HepG2 (cell line): ENCODE measurements at regions not wholly inside any gene's neighbourhood (a gene's known extent, or its start where the extent isn't known, plus 50 kb on each side); places are given as distances from the start of the nearest gene placed in this dataset.

Experiments used
- ATAC-seq: fragments of 200-7000 bp; cut with Tn5 transposase; 3 replicates; pipeline ENCODE4 v1.9.1; 2020; ENCODE audit warnings: mild to moderate bottlenecking, moderate library complexity
- BruUV-seq: library from RNA; stranded (reverse); fragments of 400-500 nt; replicated peaks from 2 replicates; lab custom pipeline; 2021; lab: Mats Ljungman, UMichigan
- CTCF ChIA-PET: fragments of 300-600 bp; formaldehyde crosslinking; extraction: SDS; loops from one replicate; lab custom pipeline; 2021; ENCODE audit warnings: low total read pairs, inconsistent platforms, low intra/inter-chr PET ratio; lab: Yijun Ruan, JAX
- POLR2A ChIA-PET: fragments of 350-600 bp; sonication (Branson Sonifier 250); formaldehyde crosslinking; loops from one replicate; lab custom pipeline; 2020; ENCODE audit warnings: antibody characterized with exemption, inconsistent platforms; lab: Yijun Ruan, JAX
- DNase-seq: peaks from one replicate; pipeline ENCODE4 v3.0.0-alpha.2; 2015; ENCODE audit warnings: low spot score
- FAIRE-seq: peaks from 3 replicates; lab custom pipeline; 2011; peaks lifted over from hg19 to GRCh38; lab: Jason Lieb, UNC
- H2AFZ ChIP-seq: one replicate; pipeline ENCODE4 v1.6.1; 2011; ENCODE audit warnings: low read length, inconsistent platforms
- H3K27ac ChIP-seq: fragments of 300-600 bp; 3 replicates; pipeline ENCODE4 v1.8.0; 2011; ENCODE audit warnings: mixed run types, mild to moderate bottlenecking, mixed read lengths, low read length, inconsistent platforms; ENCODE audit not compliant: insufficient read depth; ENCODE audit errors: extremely low read length
- H3K27me3 ChIP-seq, 2 experiments: fragments of 200-600 bp in 1 of 2; 2 replicates in 1 of 2; 3 replicates in 1 of 2; pipeline versions ENCODE4 v1.6.0 to v1.8.0; 2011; ENCODE audit warnings: low read length in 2 of 2, mild to moderate bottlenecking in 2 of 2, moderate library complexity in 2 of 2, inconsistent platforms in 1 of 2; ENCODE audit not compliant: insufficient read depth in 2 of 2, control insufficient read depth in 1 of 2
- H3K36me3 ChIP-seq, 2 experiments: fragments of 200-600 bp in 1 of 2; replicated peaks in 1 of 2; 2 replicates in 1 of 2; 3 replicates in 1 of 2; pipeline versions ENCODE4 v1.5.1 to v1.8.0; 2011; ENCODE audit warnings: low read length in 2 of 2, inconsistent platforms in 1 of 2; ENCODE audit not compliant: insufficient read depth in 2 of 2, control insufficient read depth in 1 of 2
- H3K4me1 ChIP-seq: 2 replicates; pipeline ENCODE4 v1.5.1; 2012; ENCODE audit warnings: low read length, inconsistent platforms; ENCODE audit not compliant: insufficient read depth
- H3K4me2 ChIP-seq: 2 replicates; pipeline ENCODE4 v1.6.0; 2011; ENCODE audit warnings: low read depth, low read length, inconsistent platforms
- H3K4me3 ChIP-seq, 3 experiments: fragments of 200-600 bp in 1 of 3; sonication (generic), shearing (Covaris generic) in 1 of 3; replicated peaks in 1 of 3; 2 replicates each; pipeline ENCODE4 v1.5.1; 2011 to 2016; ENCODE audit warnings: low read length in 3 of 3, inconsistent platforms in 2 of 3, low read depth in 2 of 3, mild to moderate bottlenecking in 2 of 3, control low read depth in 1 of 3, mixed read lengths in 1 of 3; ENCODE audit not compliant: insufficient read depth in 1 of 3
- H3K79me2 ChIP-seq: one replicate; pipeline ENCODE4 v1.6.1; 2011; ENCODE audit warnings: low read length, inconsistent platforms; ENCODE audit not compliant: insufficient read depth
- H3K9ac ChIP-seq: 2 replicates; pipeline ENCODE4 v1.6.0; 2011; ENCODE audit warnings: mild to moderate bottlenecking, low read depth, low read length, inconsistent platforms; ENCODE audit not compliant: insufficient read depth
- H3K9me3 ChIP-seq: 2 replicates; pipeline ENCODE4 v1.5.1; 2012; ENCODE audit warnings: mild to moderate bottlenecking, low read length
- H4K20me1 ChIP-seq: 2 replicates; pipeline ENCODE4 v1.6.0; 2011; ENCODE audit warnings: inconsistent platforms, mild to moderate bottlenecking, low read length, moderate library complexity; ENCODE audit not compliant: insufficient read depth
- AKAP8 ChIP-seq: sonication (generic); formaldehyde crosslinking; IDR thresholded peaks from 2 replicates; pipeline ENCODE4 v1.5.1; 2020; ENCODE audit warnings: mild to moderate bottlenecking, missing genetic modification reagents
- ATF7-NPFF ChIP-seq: sonication (generic); formaldehyde crosslinking; IDR thresholded peaks from 2 replicates; pipeline ENCODE4 v1.8.1; 2023; ENCODE audit warnings: mild to moderate bottlenecking, low read depth, missing genetic modification reagents, moderate library complexity
- EP300 ChIP-seq, 3 experiments: sonication (generic) in 1 of 3; formaldehyde crosslinking in 1 of 3; IDR thresholded peaks; 2 replicates each; pipeline versions ENCODE4 v1.5.1 to v1.6.1; 2011 to 2020; ENCODE audit warnings: low read depth in 2 of 3, low read length in 2 of 3, borderline replicate concordance in 1 of 3, improper control_type of control experiment in 1 of 3, mild to moderate bottlenecking in 1 of 3, missing genetic modification reagents in 1 of 3, moderate library complexity in 1 of 3
- MEIS1 ChIP-seq: sonication (generic); formaldehyde crosslinking; IDR thresholded peaks from 2 replicates; pipeline ENCODE4 v1.9.0; 2021; ENCODE audit warnings: mild to moderate bottlenecking, missing genetic modification reagents, moderate library complexity, borderline replicate concordance
- NONO ChIP-seq, 2 experiments: fragments of 450-650 bp in 1 of 2; sonication (generic) in 1 of 2; formaldehyde crosslinking in 1 of 2; IDR thresholded peaks in 1 of 2; conservative IDR thresholded peaks in 1 of 2; 2 replicates each; pipeline versions ENCODE4 v1.6.1 to v1.8.0; 2017 to 2022; ENCODE audit warnings: mild to moderate bottlenecking in 1 of 2, missing genetic modification reagents in 1 of 2, moderate library complexity in 1 of 2
- RAD21 ChIP-seq: fragments of 450-650 bp; formaldehyde crosslinking; IDR thresholded peaks from 2 replicates; pipeline ENCODE4 v1.5.0; 2020; ENCODE audit warnings: mild to moderate bottlenecking
- U2AF2 ChIP-seq: fragments of 200-400 bp; formaldehyde crosslinking; IDR thresholded peaks from 2 replicates; pipeline ENCODE4 v1.6.1; 2017; ENCODE audit warnings: low read depth, mild to moderate bottlenecking, low read length
- ZNF138 ChIP-seq: sonication (generic); formaldehyde crosslinking; IDR thresholded peaks from 2 replicates; pipeline ENCODE4 v1.5.0; 2020; ENCODE audit warnings: mild to moderate bottlenecking, low read depth, missing genetic modification reagents
- ZNF3 ChIP-seq: IDR thresholded peaks from 2 replicates; pipeline ENCODE4 v1.7.0; 2017; ENCODE audit warnings: inconsistent platforms
- ZNF552 ChIP-seq: sonication (generic); formaldehyde crosslinking; IDR thresholded peaks from 2 replicates; pipeline ENCODE4 v1.9.0; 2022; ENCODE audit warnings: missing genetic modification reagents, mild to moderate bottlenecking, borderline replicate concordance
- in situ Hi-C: cut with HindIII; loops from 2 replicates; pipeline ENCODE4 v1.10.0; 2017; ENCODE audit warnings: low pct_unique_long_range_greater_than_20kb; ENCODE audit not compliant: extremely low pct_ligation_motif_present
- intact Hi-C: fragments of 100-400 bp; cut with micrococcal nuclease; formaldehyde crosslinking; loops from one replicate; pipeline ENCODE4 v1.10.0; 2022; ENCODE audit not compliant: unreplicated experiment
- TF ChIP-seq, protein P1 (sequence below): sonication (generic); formaldehyde crosslinking; IDR thresholded peaks from 2 replicates; pipeline ENCODE4 v1.8.1; 2023; ENCODE audit warnings: mild to moderate bottlenecking, missing genetic modification reagents
- TF ChIP-seq, protein P2 (sequence below): sonication (generic); formaldehyde crosslinking; IDR thresholded peaks from 2 replicates; pipeline ENCODE4 v1.8.1; 2023; ENCODE audit warnings: missing genetic modification reagents, inconsistent platforms, borderline replicate concordance

DNA sequence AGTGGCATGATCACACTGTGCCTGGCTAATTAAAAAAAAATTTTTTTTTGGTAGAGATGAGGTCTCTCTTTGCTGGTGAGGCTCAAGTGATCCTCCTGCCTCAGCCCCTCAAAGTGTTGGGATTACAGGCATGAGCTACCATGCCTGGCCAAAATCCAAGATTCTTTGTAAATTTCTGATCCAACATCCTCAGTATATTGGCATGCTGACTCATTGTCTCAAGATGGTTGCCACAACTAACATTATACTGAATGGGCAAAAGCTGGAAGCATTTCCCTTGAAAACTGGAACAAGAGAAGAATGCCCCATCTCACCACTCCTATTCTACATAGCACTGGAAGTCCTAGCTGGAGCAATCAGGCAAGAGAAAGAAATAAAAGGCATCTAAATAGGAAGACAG lies 100.0 kb downstream of the KLF5 start:
- Histone ChIP-seq H3K4me3 (no peak overlapping the region), H3K79me2 (no peaks in the 10 kb centered on the region), H2AFZ (no peak overlapping the region), H3K27me3 (no peaks in the 10 kb centered on the region), H3K27ac (no peak overlapping the region), H3K36me3 (no peaks in the 10 kb centered on the region), H3K9me3 (no peaks in the 10 kb centered on the region), H3K9ac (no peak overlapping the region), H4K20me1 (no peaks in the 10 kb centered on the region), H3K4me1 (no peaks in the 10 kb centered on the region), H3K4me2 (no peak overlapping the region)
- BruUV-seq = no TSS peak
- no peak for DNase-seq
- POLR2A ChIA-PET = no interaction called here
- intact Hi-C loops = no loop called here
- no peak for ATAC-seq
- CTCF ChIA-PET = no interaction called here
- in situ Hi-C loops = no loop called here
- FAIRE-seq = no peak
- TF ChIP-seq U2AF2 (no peak), MEIS1 (CRISPR knock-in tag) (no peak), ZNF138 (CRISPR knock-in tag) (no peak), AKAP8 (CRISPR knock-in tag) (no peak), EP300 (IDR thresholded peaks at IDR 0.05; ENCODE audit: low read depth in 2 of 2, low read length in 2 of 2) (no peak), EP300 (CRISPR knock-in tag; IDR thresholded peaks at IDR 0.05; ENCODE audit: borderline replicate concordance) (no peak), RAD21 (CRISPR knock-in tag) (no peak), ZNF3 (no peak), ATF7-NPFF (CRISPR knock-in tag) (no peak), ZNF552 (CRISPR knock-in tag) (no peak), NONO (IDR thresholded peaks at IDR 0.05) (no peak), NONO (CRISPR knock-in tag; conservative IDR thresholded peaks at IDR 0.05) (no peak)
- TF ChIP-seq, protein P1, sequence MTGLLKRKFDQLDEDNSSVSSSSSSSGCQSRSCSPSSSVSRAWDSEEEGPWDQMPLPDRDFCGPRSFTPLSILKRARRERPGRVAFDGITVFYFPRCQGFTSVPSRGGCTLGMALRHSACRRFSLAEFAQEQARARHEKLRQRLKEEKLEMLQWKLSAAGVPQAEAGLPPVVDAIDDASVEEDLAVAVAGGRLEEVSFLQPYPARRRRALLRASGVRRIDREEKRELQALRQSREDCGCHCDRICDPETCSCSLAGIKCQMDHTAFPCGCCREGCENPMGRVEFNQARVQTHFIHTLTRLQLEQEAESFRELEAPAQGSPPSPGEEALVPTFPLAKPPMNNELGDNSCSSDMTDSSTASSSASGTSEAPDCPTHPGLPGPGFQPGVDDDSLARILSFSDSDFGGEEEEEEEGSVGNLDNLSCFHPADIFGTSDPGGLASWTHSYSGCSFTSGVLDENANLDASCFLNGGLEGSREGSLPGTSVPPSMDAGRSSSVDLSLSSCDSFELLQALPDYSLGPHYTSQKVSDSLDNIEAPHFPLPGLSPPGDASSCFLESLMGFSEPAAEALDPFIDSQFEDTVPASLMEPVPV = no peak
- TF ChIP-seq, protein P2, sequence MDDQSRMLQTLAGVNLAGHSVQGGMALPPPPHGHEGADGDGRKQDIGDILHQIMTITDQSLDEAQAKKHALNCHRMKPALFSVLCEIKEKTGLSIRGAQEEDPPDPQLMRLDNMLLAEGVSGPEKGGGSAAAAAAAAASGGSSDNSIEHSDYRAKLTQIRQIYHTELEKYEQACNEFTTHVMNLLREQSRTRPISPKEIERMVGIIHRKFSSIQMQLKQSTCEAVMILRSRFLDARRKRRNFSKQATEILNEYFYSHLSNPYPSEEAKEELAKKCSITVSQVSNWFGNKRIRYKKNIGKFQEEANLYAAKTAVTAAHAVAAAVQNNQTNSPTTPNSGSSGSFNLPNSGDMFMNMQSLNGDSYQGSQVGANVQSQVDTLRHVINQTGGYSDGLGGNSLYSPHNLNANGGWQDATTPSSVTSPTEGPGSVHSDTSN (CRISPR knock-in tag) = no peak
